Caco-2 (cell line): ENCODE measurements at regions not wholly inside any gene's neighbourhood (a gene's known extent, or its start where the extent isn't known, plus 50 kb on each side); places are given as distances from the start of the nearest gene placed in this dataset.

ENCODE experiments used
- BruUV-seq: library from RNA; stranded (reverse); fragments of 400-500 nt; replicated peaks from 2 replicates; lab custom pipeline; 2021; lab: Mats Ljungman, UMichigan
- CTCF ChIA-PET: fragments of 300-600 bp; sonication (Branson Sonifier 250); formaldehyde crosslinking; loops from one replicate; lab custom pipeline; 2022; ENCODE audit warnings: antibody characterized with exemption; lab: Charles Lee
- POLR2A ChIA-PET: fragments of 300-600 bp; sonication (Branson Sonifier 250); formaldehyde crosslinking; loops from one replicate; lab custom pipeline; 2022; ENCODE audit warnings: antibody characterized with exemption; lab: Charles Lee
- DNase-seq, 2 experiments: peaks; one replicate each; pipeline versions ENCODE4 v3.0.0 to v3.0.0-alpha.2; 2020 to 2022
- H3K27me3 ChIP-seq: replicated peaks from 2 replicates; pipeline ENCODE4 v1.6.0; 2011; ENCODE audit warnings: low read length; ENCODE audit not compliant: control insufficient read depth, insufficient read depth
- H3K36me3 ChIP-seq: 2 replicates; pipeline ENCODE4 v1.5.1; 2011; ENCODE audit warnings: low read length; ENCODE audit not compliant: control insufficient read depth, insufficient read depth
- H3K4me1 ChIP-seq: fragments of 250-450 bp; sonication (Bioruptor Pico); 2 replicates; pipeline ENCODE4 v1.5.1; 2020; ENCODE audit warnings: mild to moderate bottlenecking
- H3K4me3 ChIP-seq: 2 replicates; pipeline ENCODE4 v1.5.1; 2011; ENCODE audit warnings: low read depth, mild to moderate bottlenecking, control low read depth, low read length
- H3K9me3 ChIP-seq: fragments of 250-450 bp; sonication (Bioruptor Pico); 2 replicates; pipeline ENCODE4 v1.5.1; 2020; ENCODE audit warnings: mild to moderate bottlenecking, moderate library complexity
- H3K27ac Mint-ChIP-seq: one replicate; pipeline ENCODE4 v1.8.0; 2022; ENCODE audit warnings: mixed read lengths; ENCODE audit not compliant: unreplicated experiment
- H3K27me3 Mint-ChIP-seq: one replicate; pipeline ENCODE4 v1.8.0; 2022; ENCODE audit warnings: mixed read lengths; ENCODE audit not compliant: insufficient read depth, unreplicated experiment
- H3K36me3 Mint-ChIP-seq: one replicate; pipeline ENCODE4 v1.8.0; 2022; ENCODE audit warnings: mild to moderate bottlenecking, mixed read lengths; ENCODE audit not compliant: insufficient read depth, unreplicated experiment
- H3K4me1 Mint-ChIP-seq: one replicate; pipeline ENCODE4 v1.8.0; 2022; ENCODE audit warnings: low read depth, mixed read lengths; ENCODE audit not compliant: unreplicated experiment
- H3K4me3 Mint-ChIP-seq: one replicate; pipeline ENCODE4 v1.8.0; 2022; ENCODE audit warnings: mild to moderate bottlenecking, moderate library complexity, mixed read lengths; ENCODE audit not compliant: unreplicated experiment
- H3K9me3 Mint-ChIP-seq: one replicate; pipeline ENCODE4 v1.8.0; 2022; ENCODE audit warnings: mixed read lengths; ENCODE audit not compliant: unreplicated experiment
- CTCF ChIP-seq, 2 experiments: fragments of 200-600 bp in 1 of 2; IDR thresholded peaks; 1 replicate in 1 of 2; 2 replicates in 1 of 2; pipeline versions ENCODE4 v1.5.1 to v1.8.0; 2011 to 2022; ENCODE audit warnings: antibody characterized with exemption in 1 of 2, control low read depth in 1 of 2, inconsistent platforms in 1 of 2, low read depth in 1 of 2, low read length in 1 of 2, mild to moderate bottlenecking in 1 of 2, moderate library complexity in 1 of 2; ENCODE audit not compliant: insufficient read depth in 1 of 2, severe bottlenecking in 1 of 2, unreplicated experiment in 1 of 2
- intact Hi-C: fragments of 100-400 bp; cut with micrococcal nuclease; formaldehyde crosslinking; loops from one replicate; pipeline ENCODE4 v1.10.0; 2022; ENCODE audit not compliant: unreplicated experiment

- Mint-ChIP-seq H3K4me1 (no peaks in the 10 kb centered on the region), H3K9me3 (no peaks in the 10 kb centered on the region), H3K27ac (no peak overlapping the region), H3K4me3 (no peak overlapping the region), H3K27me3 (no peaks in the 10 kb centered on the region), H3K36me3 (peaks cover 7% of the 10 kb centered on the region)
- H3K27me3 ChIP-seq: no peaks in the 10 kb centered on the region
- intact Hi-C loops: loop anchor here (1.0 to 5.0 kb wide), 4 partner anchors 174 to 536 kb away; no protein-coding TSS in a partner anchor
- no peak for DNase-seq
- no peaks in the 10 kb centered on the region for H3K36me3 ChIP-seq
- BruUV-seq: no TSS peak
- H3K9me3 ChIP-seq: no peaks in the 10 kb centered on the region
- ChIA-PET POLR2A (no interaction called here), CTCF (no interaction called here)
- H3K4me1 ChIP-seq: no peaks in the 10 kb centered on the region
- H3K4me3 ChIP-seq: no peak overlapping the region
- no peak for TF ChIP-seq CTCF (IDR thresholded peaks at IDR 0.05; ENCODE audit: insufficient read depth in 1 of 2, low read depth in 1 of 2, low read length in 1 of 2, severe bottlenecking in 1 of 2, unreplicated experiment in 1 of 2)
These were observed 176.4 kb upstream of the TRPC4 start for GRCh38 chr13:38046049-38046376.

- H3K36me3 Mint-ChIP-seq: peaks cover 7% of the 10 kb centered on the region
- H3K9me3 Mint-ChIP-seq: no peaks in the 10 kb centered on the region
- H3K4me3 Mint-ChIP-seq: no peak overlapping the region
- H3K4me1 Mint-ChIP-seq: no peaks in the 10 kb centered on the region
- TF ChIP-seq CTCF (IDR thresholded peaks at IDR 0.05; ENCODE audit: insufficient read depth in 1 of 2, low read depth in 1 of 2, low read length in 1 of 2, severe bottlenecking in 1 of 2, unreplicated experiment in 1 of 2): peak; percentile 56 to 85
- peak in 1 of 2 experiments; percentile 47 for DNase-seq
- H3K9me3 ChIP-seq: no peaks in the 10 kb centered on the region
- intact Hi-C loops: loop anchor here (1.0 to 5.0 kb wide), 6 partner anchors 173 to 537 kb away; no protein-coding TSS in a partner anchor
- H3K4me1 ChIP-seq: no peaks in the 10 kb centered on the region
- no peaks in the 10 kb centered on the region for H3K27me3 Mint-ChIP-seq
- ChIA-PET CTCF (no interaction called here), POLR2A (no interaction called here)
- H3K27ac Mint-ChIP-seq: no peak overlapping the region
- H3K27me3 ChIP-seq: no peaks in the 10 kb centered on the region
- BruUV-seq: no TSS peak
- no peaks in the 10 kb centered on the region for H3K36me3 ChIP-seq
- no peak overlapping the region for H3K4me3 ChIP-seq
These were observed 175.9 kb upstream of the TRPC4 start for GRCh38 chr13:38045278-38046048.

- no peaks in the 10 kb centered on the region for H3K27me3 Mint-ChIP-seq
- no TSS peak for BruUV-seq
- H3K36me3 Mint-ChIP-seq: peaks cover 13% of the 10 kb centered on the region
- ChIA-PET CTCF (no interaction called here), POLR2A (no interaction called here)
- H3K27ac Mint-ChIP-seq: no peak overlapping the region
- no peaks in the 10 kb centered on the region for H3K27me3 ChIP-seq
- H3K4me3 ChIP-seq: no peak overlapping the region
- H3K4me1 ChIP-seq: no peaks in the 10 kb centered on the region
- TF ChIP-seq CTCF (IDR thresholded peaks at IDR 0.05; ENCODE audit: insufficient read depth in 1 of 2, low read depth in 1 of 2, low read length in 1 of 2, severe bottlenecking in 1 of 2, unreplicated experiment in 1 of 2): no peak
- H3K9me3 Mint-ChIP-seq: no peaks in the 10 kb centered on the region
- H3K4me1 Mint-ChIP-seq: no peaks in the 10 kb centered on the region
- no peak overlapping the region for H3K4me3 Mint-ChIP-seq
- intact Hi-C loops: loop anchor here (2.0 kb wide), 2 partner anchors 179 to 275 kb away; no protein-coding TSS in a partner anchor
- no peaks in the 10 kb centered on the region for H3K36me3 ChIP-seq
- no peak for DNase-seq
- no peaks in the 10 kb centered on the region for H3K9me3 ChIP-seq
These were observed 174.5 kb upstream of the TRPC4 start for GRCh38 chr13:38044067-38044466.
